HG03378 (cell line): ENCODE measurements at regions not wholly inside any gene's neighbourhood (a gene's known extent, or its start where the extent isn't known, plus 50 kb on each side); places are given as distances from the start of the nearest gene placed in this dataset.

Experiments used
- ATAC-seq: cut with Tn5 transposase; IDR thresholded peaks from one replicate; pipeline ENCODE4 v1.9.1; 2021; ENCODE audit warnings: mild to moderate bottlenecking, moderate library complexity; ENCODE audit not compliant: unreplicated experiment

- no peak for ATAC-seq
These were observed 50.2 kb upstream of the CDK1 start for GRCh38 chr10:60728056-60728455.

DNA sequence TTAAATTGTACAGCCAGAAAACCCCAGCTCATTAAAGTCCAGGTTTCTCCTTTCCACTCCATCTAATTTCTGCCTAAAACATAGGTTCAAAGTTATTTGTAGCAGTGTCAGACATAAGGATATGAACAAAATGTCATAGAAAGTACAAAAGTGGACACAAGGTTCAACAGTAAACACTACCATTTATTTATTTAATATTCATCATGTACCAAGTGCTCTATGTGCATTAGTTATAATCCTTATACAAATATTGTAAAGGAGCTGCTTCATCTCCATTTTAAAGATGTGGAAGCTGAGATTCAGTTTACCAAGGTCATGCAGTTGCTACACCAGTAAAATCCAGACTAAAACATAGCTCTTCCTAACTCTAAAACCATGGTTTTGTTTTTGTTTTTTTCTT, 52.0 kb upstream of the CDK1 start:
- ATAC-seq, result no peak

DNA sequence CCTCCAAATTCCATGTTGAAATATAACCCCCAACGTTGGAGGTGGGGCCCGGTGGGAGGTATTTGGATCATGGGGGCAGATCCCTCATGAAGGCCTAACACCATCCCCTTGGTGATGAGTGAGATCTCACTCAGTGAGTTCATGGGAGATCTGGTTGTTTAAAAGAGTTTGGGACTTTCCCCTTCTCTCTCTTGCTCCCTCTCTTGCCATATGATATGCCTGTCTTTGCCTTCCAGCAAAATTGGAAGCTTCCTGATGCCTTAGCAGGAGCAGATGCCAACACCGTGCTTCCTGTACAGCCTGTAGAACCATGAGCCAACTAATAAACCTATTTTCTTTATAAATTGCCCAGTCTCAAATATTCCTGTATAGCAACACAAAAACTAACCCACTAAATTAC, 55.7 kb upstream of the CDK1 start:
- no peak for ATAC-seq

- ATAC-seq, result no peak
These were observed 58.6 kb upstream of the CDK1 start for GRCh38 chr10:60719721-60720120.

GRCh38 chr10:60718886-60719285, 59.4 kb upstream of the CDK1 start:
- ATAC-seq, result no peak

DNA sequence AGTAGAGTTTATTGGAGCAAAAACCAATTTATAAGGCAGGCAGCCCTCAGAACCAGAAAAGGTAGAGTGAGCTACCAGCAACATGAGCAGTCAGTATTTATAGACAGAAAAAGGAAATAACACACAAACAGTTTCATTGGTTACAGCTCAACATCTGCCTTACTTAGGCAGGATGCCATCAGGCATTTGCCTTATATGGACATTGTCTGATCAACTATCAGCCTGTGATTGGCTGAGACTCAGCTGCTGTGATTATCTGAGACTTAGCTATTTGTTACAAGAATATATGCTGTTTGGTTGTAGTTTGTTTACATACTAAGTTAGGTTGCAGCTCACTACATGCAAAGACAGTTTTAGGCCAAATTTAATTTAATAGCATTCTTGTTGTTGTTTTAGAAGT, 60.4 kb upstream of the CDK1 start:
- peak; percentile 74 for ATAC-seq

- no peak for ATAC-seq
These were observed 64.0 kb upstream of the CDK1 start for GRCh38 chr10:60714233-60714632.

GRCh38 chr10:60711496-60711895, 66.8 kb upstream of the CDK1 start:
- no peak for ATAC-seq

- ATAC-seq, result no peak
These were observed 68.2 kb upstream of the CDK1 start for GRCh38 chr10:60710041-60710440.

GRCh38 chr10:60708666-60709065, 69.6 kb upstream of the CDK1 start:
- ATAC-seq, result no peak

- ATAC-seq, result no peak
These were observed 70.4 kb upstream of the CDK1 start for GRCh38 chr10:60707841-60708240.

- ATAC-seq, result no peak
These were observed 72.1 kb upstream of the CDK1 start for GRCh38 chr10:60706146-60706545.

DNA sequence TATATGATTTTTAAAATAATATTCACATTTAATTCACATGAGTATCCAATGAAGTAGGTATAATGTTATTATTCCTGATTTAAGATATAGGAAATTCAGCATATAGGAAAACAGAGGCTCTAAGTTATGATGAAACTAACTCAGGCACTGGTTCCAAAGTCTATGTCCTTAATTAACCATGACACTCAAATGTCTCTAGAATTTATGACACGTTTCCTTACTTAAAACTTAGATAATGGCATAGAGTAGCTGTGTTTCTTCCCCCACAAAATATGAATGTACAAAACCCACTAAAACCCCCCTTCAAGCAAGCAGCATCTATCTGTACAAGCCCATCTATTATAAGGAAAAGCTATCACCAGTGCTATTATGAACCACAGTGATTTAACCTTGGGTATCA, 72.9 kb upstream of the CDK1 start:
- no peak for ATAC-seq

- ATAC-seq, result no peak
These were observed 73.8 kb upstream of the CDK1 start for GRCh38 chr10:60704471-60704870.

GRCh38 chr10:60703266-60704041, 74.8 kb upstream of the CDK1 start:
- ATAC-seq, result no peak

DNA sequence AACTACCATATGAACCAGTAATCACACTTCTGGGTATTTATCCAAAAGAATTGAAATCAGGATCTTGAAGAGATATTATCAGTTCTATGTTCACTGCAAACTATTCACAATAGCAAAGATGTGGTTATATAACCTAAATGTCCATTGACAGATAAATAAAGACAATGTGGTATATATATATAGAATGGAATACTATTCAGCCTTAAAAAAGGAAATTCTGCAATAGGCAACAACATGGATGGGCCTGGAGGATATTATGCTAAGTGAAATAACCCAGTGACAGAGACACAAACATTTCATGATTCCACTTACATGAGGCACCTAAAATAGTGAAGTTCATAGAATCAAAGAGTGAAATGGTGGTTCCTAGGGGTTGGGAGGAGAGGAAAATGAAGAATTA, 90.6 kb upstream of the CDK1 start:
- ATAC-seq, result no peak

GRCh38 chr10:60684091-60684490, 94.2 kb upstream of the CDK1 start:
- no peak for ATAC-seq

- no peak for ATAC-seq
These were observed 97.2 kb upstream of the CDK1 start for GRCh38 chr10:60681103-60681502.

GRCh38 chr10:60679388-60679990, 98.8 kb upstream of the CDK1 start:
- no peak for ATAC-seq

DNA sequence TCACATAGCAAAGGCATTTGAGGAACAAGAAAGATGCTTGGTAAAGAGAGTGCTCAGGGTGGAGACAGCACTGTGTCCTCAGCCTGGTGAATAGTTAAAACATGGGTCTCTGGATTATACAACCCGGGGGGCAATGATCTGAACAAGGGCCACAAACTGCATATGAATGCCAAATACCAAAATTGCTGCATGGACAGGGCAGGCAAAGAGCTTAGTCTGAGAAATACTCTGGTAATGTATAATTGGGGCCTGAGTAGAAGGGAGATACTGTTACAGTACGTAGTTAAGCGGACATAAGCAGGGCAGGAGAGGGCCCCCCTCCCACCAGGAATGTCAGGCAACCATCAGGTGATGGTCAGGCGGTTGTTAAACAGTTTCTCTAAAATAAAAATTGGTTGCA, 99.3 kb upstream of the CDK1 start:
- no peak for ATAC-seq

DNA sequence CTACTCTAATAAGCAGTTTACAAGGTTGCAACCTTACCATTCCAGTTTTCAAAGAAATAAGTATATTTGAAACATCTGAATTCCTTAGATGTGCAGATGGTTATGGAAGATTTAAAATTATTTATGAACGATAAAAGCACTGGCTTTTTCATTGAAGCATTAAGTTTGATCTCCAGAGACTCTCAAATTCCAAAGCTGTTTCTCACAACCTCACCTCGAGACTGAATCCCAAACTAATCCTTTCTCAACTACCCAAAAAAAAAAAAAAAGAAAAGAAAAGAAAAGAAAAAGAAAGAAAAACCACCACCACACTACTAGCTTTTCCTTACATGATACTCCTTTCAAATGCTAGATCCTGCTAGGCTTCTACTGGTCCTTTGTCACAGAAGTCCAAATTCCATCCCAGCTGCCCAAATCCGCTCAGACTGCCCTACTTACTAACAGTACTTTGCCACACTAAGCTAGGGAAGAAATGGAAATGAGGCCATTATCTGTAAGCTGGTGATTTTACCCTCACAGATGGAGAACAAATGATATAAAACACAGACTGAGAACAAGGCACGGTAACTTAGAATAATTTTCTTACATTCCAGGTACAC, 100.6 kb upstream of the CDK1 start:
- ATAC-seq, result no peak

- no peak for ATAC-seq
These were observed 103.0 kb upstream of the CDK1 start for GRCh38 chr10:60675236-60675635.
